Esophagus muscularis mucosa (tissue), 3 donors: ENCODE measurements at regions not wholly inside any gene's neighbourhood (a gene's known extent, or its start where the extent isn't known, plus 50 kb on each side); places are given as distances from the start of the nearest gene placed in this dataset.

Experiments used
- POLR2AphosphoS5 ChIP-seq, 2 donors: sonication (generic); formaldehyde crosslinking; IDR thresholded peaks; one replicate each; pipeline ENCODE4 v1.6.1; 2017; ENCODE audit warnings: antibody characterized with exemption in 2 of 2
- TF ChIP-seq, protein P1 (sequence below), 3 experiments: fragments of 200-600 bp in 2 of 3; fragments of 450-650 bp in 1 of 3; sonication (generic) in 2 of 3; IDR thresholded peaks; one replicate each; pipeline ENCODE4 v1.5.1; 2017 to 2019; ENCODE audit warnings: antibody characterized with exemption in 3 of 3, mild to moderate bottlenecking in 2 of 3, moderate library complexity in 1 of 3

DNA sequence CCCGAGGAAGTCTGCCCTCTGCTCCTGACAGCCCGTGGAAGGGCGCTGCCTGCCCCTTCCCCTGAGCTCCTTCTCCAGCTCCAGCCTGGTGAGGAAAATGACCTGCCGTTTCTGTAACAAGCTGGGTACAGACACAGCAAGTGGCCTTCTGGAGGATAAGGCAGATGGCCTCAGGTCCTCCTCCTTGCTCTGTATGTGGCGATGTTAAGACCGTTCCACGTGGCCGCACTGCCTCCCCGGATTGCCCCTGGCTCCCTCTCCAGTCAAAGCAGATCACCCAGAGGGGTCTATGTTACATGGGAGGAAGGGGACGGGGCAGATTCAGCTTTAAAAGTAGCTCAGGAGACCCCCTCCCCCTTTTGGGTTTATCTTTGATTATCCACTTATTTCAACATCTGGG lies 80.3 kb upstream of the GATB start:
- TF ChIP-seq POLR2AphosphoS5 (IDR thresholded peaks at IDR 0.05): no peak
- TF ChIP-seq, protein P1, sequence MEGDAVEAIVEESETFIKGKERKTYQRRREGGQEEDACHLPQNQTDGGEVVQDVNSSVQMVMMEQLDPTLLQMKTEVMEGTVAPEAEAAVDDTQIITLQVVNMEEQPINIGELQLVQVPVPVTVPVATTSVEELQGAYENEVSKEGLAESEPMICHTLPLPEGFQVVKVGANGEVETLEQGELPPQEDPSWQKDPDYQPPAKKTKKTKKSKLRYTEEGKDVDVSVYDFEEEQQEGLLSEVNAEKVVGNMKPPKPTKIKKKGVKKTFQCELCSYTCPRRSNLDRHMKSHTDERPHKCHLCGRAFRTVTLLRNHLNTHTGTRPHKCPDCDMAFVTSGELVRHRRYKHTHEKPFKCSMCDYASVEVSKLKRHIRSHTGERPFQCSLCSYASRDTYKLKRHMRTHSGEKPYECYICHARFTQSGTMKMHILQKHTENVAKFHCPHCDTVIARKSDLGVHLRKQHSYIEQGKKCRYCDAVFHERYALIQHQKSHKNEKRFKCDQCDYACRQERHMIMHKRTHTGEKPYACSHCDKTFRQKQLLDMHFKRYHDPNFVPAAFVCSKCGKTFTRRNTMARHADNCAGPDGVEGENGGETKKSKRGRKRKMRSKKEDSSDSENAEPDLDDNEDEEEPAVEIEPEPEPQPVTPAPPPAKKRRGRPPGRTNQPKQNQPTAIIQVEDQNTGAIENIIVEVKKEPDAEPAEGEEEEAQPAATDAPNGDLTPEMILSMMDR (IDR thresholded peaks at IDR 0.05): no peak
